GM10248 (cell line): ENCODE measurements at regions not wholly inside any gene's neighbourhood (a gene's known extent, or its start where the extent isn't known, plus 50 kb on each side); places are given as distances from the start of the nearest gene placed in this dataset.

ENCODE experiments used
- CTCF ChIA-PET: fragments of 300-600 bp; sonication (Branson Sonifier 250); formaldehyde crosslinking; extraction: SDS; loops from one replicate; lab custom pipeline; 2021; ENCODE audit warnings: antibody characterized with exemption; lab: Yijun Ruan, JAX
- POLR2A ChIA-PET: fragments of 350-650 bp; sonication (Branson Sonifier 250); formaldehyde crosslinking; extraction: SDS; loops from one replicate; lab custom pipeline; 2020; ENCODE audit warnings: antibody characterized with exemption; lab: Yijun Ruan, JAX
- DNase-seq: peaks from one replicate; pipeline ENCODE4 v3.0.0; 2012; ENCODE audit errors: extremely low spot score
- CTCF ChIP-seq: IDR thresholded peaks from 2 replicates; pipeline ENCODE4 v1.5.1; 2012; ENCODE audit warnings: mild to moderate bottlenecking, low read depth; ENCODE audit errors: extremely low read depth, missing control alignments, control extremely low read depth

DNA sequence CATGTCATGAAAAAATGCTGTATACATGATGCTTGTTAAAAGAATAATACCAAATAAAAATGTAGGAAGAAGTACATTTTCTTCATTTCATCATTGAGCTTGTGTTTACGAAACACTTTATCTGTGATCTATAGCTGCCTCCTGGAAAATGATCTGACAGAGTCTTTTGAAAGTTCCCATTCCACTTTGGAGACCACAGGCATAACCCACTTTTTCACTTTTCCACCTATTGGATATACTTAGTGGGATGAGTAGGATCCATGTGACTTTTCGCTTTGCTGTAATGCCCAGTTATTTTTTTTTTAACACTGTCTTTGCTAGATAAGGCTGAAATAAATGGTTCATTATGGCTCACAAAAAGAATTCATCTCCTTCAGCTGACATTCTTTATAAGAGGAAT lies 773.0 kb upstream of the AMELY start:
- no peak for TF ChIP-seq CTCF
- no peak for DNase-seq
- CTCF ChIA-PET: no interaction called here
- POLR2A ChIA-PET: no interaction called here

- no peak for DNase-seq
Observed at GRCh38 chrY:7682386-7682785, 770.8 kb upstream of the AMELY start.

GRCh38 chrY:7681426-7681825 lies 769.9 kb upstream of the AMELY start:
- no peak for DNase-seq
- ChIA-PET CTCF (interaction anchor here (1.2 kb wide), 1 partner anchor 28 kb away, joined by 3 read pairs; no protein-coding TSS in a partner anchor), POLR2A (no interaction called here)
- TF ChIP-seq CTCF: no peak

More at GRCh38 chrY:7682386-7682785, 770.8 kb upstream of the AMELY start:
- no peak for TF ChIP-seq CTCF
- ChIA-PET POLR2A (no interaction called here), CTCF (interaction anchor here (1.2 kb wide), 1 partner anchor 27 kb away, joined by 3 read pairs; no protein-coding TSS in a partner anchor)

DNA sequence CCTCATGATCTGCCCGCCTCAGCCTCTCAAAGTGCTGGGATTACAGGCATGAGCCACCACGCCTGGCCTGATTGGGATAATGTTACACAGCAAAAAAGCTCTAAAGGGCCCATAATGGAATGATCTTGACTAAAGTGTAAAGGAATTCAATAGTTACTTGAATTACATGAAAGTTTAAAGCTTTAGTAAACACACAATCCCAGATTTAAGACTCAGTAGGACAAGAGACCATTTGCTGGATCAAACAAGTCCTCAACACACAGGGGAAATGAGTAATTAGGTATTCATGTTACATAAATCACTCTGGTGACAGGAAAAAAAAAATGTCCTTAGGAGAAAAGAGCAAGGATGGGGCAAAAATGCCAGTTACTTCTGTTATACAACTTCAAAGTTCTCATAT lies 762.9 kb upstream of the AMELY start:
- TF ChIP-seq CTCF: no peak
- CTCF ChIA-PET: no interaction called here
- POLR2A ChIA-PET: no interaction called here
- no peak for DNase-seq

- TF ChIP-seq CTCF: no peak
- DNase-seq: no peak
- ChIA-PET POLR2A (no interaction called here), CTCF (no interaction called here)
Observed at GRCh38 chrY:7672796-7673195, 761.2 kb upstream of the AMELY start.

DNA sequence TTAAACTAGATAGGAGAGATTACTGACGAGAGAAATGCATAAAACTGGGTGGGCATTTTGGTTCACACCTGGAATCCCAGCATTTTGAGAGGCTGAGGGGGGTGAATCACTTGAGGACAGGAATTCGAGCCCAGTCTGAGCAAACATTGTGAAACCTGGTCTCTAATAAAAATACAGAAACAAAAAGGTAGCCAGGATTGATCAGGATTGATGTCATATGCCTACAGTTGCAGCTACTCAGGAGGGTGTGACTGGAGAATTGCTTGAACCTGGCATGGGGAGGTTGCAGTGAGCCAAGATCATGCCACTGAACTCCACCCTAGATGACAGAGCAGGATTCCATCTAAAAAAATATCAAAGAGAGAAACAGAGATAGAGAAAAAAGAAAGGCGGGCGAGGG lies 751.7 kb upstream of the AMELY start:
- no peak for DNase-seq
- TF ChIP-seq CTCF: no peak
- CTCF ChIA-PET: no interaction called here
- POLR2A ChIA-PET: no interaction called here

DNA sequence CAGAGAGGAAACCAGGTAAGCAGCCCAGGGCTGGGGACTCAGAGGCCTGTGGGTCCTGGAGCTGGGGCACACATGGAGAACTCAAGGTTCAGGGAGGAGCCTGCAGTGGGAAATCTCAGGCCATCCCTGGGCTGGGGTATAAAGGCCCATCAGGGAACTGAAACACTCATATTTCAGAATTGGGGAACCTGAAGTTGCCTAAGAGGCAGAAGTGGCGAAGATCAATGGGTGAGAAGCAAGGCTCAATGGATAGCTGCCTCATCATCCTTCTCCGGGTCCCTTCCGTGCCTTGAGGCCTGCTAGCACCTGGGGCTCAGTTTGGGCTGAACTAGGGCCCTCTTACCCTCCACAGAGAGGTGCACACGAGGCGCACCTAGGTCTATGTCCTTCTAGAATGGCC lies 747.5 kb upstream of the AMELY start:
- POLR2A ChIA-PET: no interaction called here
- TF ChIP-seq CTCF: no peak
- CTCF ChIA-PET: no interaction called here
- no peak for DNase-seq
